Activated naive CD8-positive, alpha-beta T cell (primary cell): ENCODE measurements at regions not wholly inside any gene's neighbourhood (a gene's known extent, or its start where the extent isn't known, plus 50 kb on each side); places are given as distances from the start of the nearest gene placed in this dataset.

Experiments
- H3K27ac Mint-ChIP-seq: one replicate; pipeline ENCODE4 v1.8.0; 2021; ENCODE audit warnings: mixed read lengths
- H3K27me3 Mint-ChIP-seq: one replicate; pipeline ENCODE4 v1.8.0; 2021; ENCODE audit warnings: mixed read lengths
- H3K36me3 Mint-ChIP-seq: one replicate; pipeline ENCODE4 v1.8.0; 2021; ENCODE audit warnings: mixed read lengths
- H3K4me1 Mint-ChIP-seq: one replicate; pipeline ENCODE4 v1.8.0; 2021; ENCODE audit warnings: low read depth, mixed read lengths
- H3K4me3 Mint-ChIP-seq: one replicate; pipeline ENCODE4 v1.8.0; 2021; ENCODE audit warnings: mild to moderate bottlenecking, mixed read lengths
- H3K9me3 Mint-ChIP-seq: one replicate; pipeline ENCODE4 v1.8.0; 2021; ENCODE audit warnings: low read depth, mixed read lengths

DNA sequence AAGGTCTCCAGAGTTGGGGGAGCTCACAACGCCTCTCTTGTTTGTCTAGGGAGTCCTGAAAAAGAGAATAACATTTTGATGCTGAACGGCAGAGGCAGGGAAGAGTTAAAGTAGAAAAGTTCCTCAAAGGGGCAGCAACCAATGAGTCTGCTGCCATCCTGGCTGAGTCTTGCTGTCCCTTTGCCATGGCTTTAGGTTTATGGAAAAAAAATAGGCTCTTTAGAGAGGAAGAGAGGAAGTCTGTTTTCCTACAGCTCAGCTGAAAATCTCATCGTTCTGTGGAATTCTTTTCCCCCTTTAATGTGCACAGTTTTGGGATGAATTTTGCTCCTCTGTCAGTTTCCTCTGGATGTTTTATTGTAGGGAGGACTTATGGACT is 314.8 kb upstream of the TBX3 start:
- Mint-ChIP-seq H3K4me3 (no peak overlapping the region), H3K9me3 (peaks cover 10% of the 10 kb centered on the region), H3K4me1 (no peaks in the 10 kb centered on the region), H3K27ac (no peak overlapping the region), H3K36me3 (no peaks in the 10 kb centered on the region), H3K27me3 (peaks cover 2% of the 10 kb centered on the region)

DNA sequence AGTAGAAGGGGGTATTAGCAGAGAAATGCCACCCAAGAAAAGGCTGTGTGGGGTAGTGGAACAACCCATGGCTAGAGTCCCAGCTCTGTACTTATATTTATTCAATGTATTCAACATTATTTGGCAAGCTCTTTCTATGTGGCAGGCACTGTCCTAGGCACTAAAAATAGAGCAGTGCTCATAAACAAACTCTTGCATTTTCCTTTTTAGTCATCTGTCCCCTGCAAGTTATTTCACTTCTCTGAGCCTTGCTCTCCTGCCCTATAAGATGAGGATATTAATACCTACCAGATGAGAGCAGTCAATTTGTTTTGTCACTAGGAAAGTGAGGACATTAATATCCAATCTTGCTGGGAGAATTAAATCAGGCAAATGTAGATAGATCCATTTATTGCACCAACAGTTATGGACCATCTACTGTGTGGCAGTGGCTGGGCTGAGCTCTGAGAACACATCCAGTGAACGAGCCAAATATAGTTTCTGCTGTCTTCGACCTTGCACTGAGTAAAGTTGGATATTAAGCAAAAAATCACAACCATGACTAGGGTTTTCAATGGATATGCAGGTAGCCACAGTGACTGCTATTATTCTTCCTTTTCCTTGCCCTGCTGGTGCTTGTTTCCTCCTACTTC is 314.3 kb upstream of the TBX3 start:
- H3K36me3 Mint-ChIP-seq: no peaks in the 10 kb centered on the region
- H3K4me1 Mint-ChIP-seq: no peaks in the 10 kb centered on the region
- peaks cover 10% of the 10 kb centered on the region for H3K9me3 Mint-ChIP-seq
- H3K27ac Mint-ChIP-seq: no peak overlapping the region
- no peak overlapping the region for H3K4me3 Mint-ChIP-seq
- peaks cover 2% of the 10 kb centered on the region for H3K27me3 Mint-ChIP-seq

DNA sequence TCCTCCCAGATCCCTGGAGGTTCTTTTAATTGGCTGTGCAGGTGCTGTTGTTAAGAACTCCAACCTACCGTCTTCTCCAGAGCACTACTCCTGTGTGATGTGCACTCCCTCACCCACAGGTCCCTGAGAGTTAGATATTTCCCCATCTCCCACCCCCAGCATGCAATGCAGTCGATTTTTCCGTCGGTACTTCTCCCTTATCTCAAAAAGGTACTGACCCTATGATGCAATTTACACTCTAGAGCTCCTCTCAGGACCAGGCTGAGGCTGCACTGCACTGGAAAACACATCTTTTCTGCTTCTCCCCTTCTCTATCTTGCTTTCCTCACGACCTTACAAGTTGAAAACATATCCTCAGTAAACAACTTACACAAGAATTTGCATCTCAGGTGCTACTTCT is 312.4 kb upstream of the TBX3 start:
- H3K4me3 Mint-ChIP-seq: no peak overlapping the region
- no peaks in the 10 kb centered on the region for H3K4me1 Mint-ChIP-seq
- H3K27ac Mint-ChIP-seq: no peak overlapping the region
- no peaks in the 10 kb centered on the region for H3K36me3 Mint-ChIP-seq
- no peaks in the 10 kb centered on the region for H3K27me3 Mint-ChIP-seq
- H3K9me3 Mint-ChIP-seq: peaks cover 10% of the 10 kb centered on the region

DNA sequence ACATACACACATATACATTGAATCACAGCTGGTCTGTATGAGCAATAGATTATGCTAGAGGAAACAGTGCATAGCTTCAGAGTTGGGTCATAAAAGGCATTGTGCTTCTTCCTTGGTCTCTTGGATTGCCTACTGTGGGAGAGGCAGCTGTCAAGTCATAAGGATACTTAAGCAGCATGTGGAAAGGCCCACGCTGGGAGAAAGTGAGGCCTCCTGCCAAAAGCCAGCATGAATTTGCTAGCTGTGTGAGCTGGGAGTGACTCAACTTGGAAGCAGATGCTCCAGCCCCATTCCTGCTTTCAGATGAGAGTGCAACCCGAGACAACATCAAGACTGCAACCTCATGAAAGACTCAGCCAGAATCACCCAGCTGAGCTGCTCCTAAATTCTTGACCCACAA is 311.9 kb upstream of the TBX3 start:
- H3K9me3 Mint-ChIP-seq: peaks cover 10% of the 10 kb centered on the region
- no peak overlapping the region for H3K27ac Mint-ChIP-seq
- no peaks in the 10 kb centered on the region for H3K36me3 Mint-ChIP-seq
- no peak overlapping the region for H3K4me3 Mint-ChIP-seq
- no peaks in the 10 kb centered on the region for H3K4me1 Mint-ChIP-seq
- no peaks in the 10 kb centered on the region for H3K27me3 Mint-ChIP-seq

DNA sequence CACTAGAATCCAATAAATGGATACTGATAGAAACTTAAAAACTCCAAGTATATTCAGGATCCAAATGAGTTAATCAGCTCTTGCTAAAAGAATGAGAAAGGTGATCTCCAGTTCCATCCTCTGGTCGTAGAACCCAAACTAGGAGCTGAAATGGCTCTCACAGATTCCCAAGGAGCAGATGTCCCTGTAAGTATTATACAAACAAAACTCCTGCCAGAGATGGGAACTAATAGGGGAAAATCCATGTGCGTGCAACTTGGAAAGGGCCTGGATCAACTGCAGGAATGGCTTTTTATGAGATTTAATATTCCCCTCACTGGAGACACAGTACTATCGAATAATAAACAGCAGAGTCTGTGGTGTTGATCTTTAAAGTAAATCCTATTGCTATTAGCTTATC is 309.2 kb upstream of the TBX3 start:
- Mint-ChIP-seq H3K9me3 (peaks cover 6% of the 10 kb centered on the region), H3K27me3 (no peaks in the 10 kb centered on the region), H3K4me1 (no peaks in the 10 kb centered on the region), H3K36me3 (no peaks in the 10 kb centered on the region), H3K27ac (no peak overlapping the region), H3K4me3 (no peak overlapping the region)

DNA sequence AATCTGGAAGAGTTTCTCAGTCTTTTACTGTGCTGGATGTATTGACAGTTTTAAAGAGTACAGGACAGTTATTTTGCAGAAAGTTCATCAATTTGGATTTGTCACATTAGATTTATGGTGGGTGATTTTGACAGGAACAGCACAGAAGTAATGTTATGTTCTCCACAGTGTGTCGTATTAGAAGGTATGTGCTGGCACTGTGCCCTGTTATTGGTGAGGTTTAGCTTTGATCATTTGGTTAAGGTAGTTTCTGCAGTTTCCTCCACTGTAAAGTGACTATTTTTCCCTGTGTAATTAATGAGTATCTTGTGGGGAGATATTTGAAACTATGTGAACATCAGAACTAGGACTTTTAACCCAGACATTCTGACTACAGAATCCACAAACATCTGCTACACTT is 308.5 kb upstream of the TBX3 start:
- no peaks in the 10 kb centered on the region for H3K27me3 Mint-ChIP-seq
- no peaks in the 10 kb centered on the region for H3K4me1 Mint-ChIP-seq
- no peak overlapping the region for H3K27ac Mint-ChIP-seq
- H3K4me3 Mint-ChIP-seq: no peak overlapping the region
- H3K36me3 Mint-ChIP-seq: no peaks in the 10 kb centered on the region
- peaks cover 6% of the 10 kb centered on the region for H3K9me3 Mint-ChIP-seq

DNA sequence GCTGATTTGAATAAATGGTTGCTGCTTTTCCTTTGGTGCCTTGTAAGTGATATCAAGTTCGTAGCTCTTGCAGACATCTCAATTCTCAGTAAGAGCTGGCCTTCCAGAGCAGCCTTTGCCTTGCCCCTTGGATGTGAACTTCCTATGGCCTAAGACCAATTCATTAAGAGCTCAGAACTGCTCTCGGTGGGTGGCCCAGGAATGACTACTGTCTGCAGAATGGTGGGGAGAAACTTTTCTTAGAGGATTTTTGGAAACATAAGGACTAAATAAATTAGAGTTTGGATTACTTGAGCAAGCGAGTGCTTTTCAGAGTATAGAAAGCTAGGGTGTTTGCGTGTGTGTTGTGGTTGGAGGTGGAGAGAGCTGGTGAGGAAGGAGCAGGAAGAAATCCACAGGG is 306.4 kb upstream of the TBX3 start:
- H3K9me3 Mint-ChIP-seq: peaks cover 6% of the 10 kb centered on the region
- H3K27me3 Mint-ChIP-seq: no peaks in the 10 kb centered on the region
- H3K4me3 Mint-ChIP-seq: no peak overlapping the region
- no peak overlapping the region for H3K27ac Mint-ChIP-seq
- H3K36me3 Mint-ChIP-seq: no peaks in the 10 kb centered on the region
- H3K4me1 Mint-ChIP-seq: no peaks in the 10 kb centered on the region

DNA sequence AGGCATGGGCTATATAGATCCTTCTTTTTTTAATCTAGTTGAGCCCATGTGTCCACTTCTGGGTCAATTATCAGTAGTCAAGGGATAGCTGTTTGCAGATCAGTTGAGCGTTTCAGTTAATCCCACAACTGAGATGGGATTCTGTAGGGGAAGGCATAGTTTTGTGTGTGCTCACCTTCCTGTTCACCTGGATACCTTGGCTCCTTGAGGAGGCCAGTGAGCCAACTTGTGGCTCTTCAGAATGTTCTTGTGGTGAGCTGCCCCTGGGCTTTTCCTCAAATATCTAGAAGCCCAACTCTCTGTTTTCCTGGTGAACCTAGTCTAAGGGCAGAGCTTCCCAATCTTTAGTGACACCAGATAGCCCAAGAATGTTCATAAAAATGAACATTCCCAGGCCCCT is 302.9 kb upstream of the TBX3 start:
- Mint-ChIP-seq H3K9me3 (peaks cover 3% of the 10 kb centered on the region), H3K27me3 (no peaks in the 10 kb centered on the region), H3K4me3 (no peak overlapping the region), H3K4me1 (no peaks in the 10 kb centered on the region), H3K27ac (no peak overlapping the region), H3K36me3 (no peaks in the 10 kb centered on the region)

DNA sequence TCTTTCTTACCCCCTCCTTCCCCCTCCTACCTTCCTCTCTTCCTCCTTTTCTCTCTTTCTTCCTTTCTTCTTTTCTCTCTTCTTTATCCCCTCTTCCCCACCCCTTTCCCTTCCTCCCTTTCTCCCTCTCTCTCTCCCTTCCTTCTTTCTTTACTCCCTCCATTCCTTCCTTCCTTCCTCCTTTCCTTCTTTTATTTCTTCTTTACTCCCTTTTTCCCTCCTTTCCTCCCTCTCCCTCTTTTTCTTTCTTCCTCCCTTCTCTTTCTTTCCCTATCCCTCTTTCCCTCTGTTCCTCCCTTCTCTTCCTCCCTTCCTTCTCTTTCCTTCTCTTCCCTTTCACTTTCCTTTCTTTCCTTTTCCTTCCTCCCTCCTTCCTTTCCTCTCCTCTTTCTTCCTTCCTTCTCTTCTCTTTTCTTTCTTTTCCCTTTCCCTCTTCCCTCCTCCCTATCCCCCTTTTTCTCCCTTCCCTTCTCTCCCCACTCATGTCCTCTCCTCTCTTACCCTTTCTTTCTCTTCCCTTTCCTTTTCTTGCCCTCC is 302.3 kb upstream of the TBX3 start:
- H3K36me3 Mint-ChIP-seq: no peaks in the 10 kb centered on the region
- no peaks in the 10 kb centered on the region for H3K4me1 Mint-ChIP-seq
- H3K27me3 Mint-ChIP-seq: no peaks in the 10 kb centered on the region
- peaks cover 4% of the 10 kb centered on the region for H3K9me3 Mint-ChIP-seq
- H3K4me3 Mint-ChIP-seq: no peak overlapping the region
- H3K27ac Mint-ChIP-seq: no peak overlapping the region

DNA sequence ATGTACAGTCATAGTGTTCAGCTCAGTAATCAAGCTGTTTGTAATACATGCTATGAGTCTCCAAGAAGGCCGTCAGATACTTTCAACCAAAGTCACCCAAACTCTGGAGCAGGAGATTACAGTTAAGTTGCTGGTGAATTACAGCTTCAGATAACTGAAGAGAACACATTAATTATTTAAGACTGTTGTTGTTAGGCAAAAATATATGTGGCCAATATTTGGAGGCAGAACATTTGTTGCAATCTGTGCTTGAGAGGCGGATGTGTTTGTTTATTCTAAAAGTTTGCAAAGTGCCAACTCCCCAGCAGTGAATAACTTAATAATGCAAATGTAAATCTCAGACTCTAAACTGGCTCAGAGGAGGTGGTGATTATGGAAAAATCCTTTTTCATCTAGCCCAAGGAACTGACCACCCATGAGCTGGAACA is 300.7 kb upstream of the TBX3 start:
- Mint-ChIP-seq H3K36me3 (no peaks in the 10 kb centered on the region), H3K4me1 (no peaks in the 10 kb centered on the region), H3K27ac (no peak overlapping the region), H3K27me3 (peaks cover 3% of the 10 kb centered on the region), H3K9me3 (peaks cover 7% of the 10 kb centered on the region), H3K4me3 (no peak overlapping the region)

DNA sequence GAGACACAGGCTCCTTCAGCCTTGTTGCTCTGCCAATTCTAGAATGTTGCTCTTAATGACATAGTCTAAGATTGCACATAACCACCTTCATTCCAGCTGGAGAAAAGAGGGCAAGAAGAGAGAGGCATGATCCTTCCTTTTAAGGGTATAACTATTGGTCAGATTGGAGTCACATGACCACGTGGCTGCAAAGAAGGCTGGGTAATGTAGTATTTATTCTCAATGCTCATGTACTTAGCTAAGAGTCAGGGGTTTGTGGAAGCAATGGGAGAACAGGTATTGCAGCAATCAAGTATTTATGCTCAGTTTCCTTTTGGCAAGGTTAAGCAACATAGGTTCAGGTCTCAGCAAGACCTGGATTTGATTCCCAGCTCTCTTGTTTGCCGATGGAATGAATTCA is 298.8 kb upstream of the TBX3 start:
- H3K4me3 Mint-ChIP-seq: no peak overlapping the region
- H3K4me1 Mint-ChIP-seq: no peaks in the 10 kb centered on the region
- H3K27me3 Mint-ChIP-seq: peaks cover 3% of the 10 kb centered on the region
- H3K27ac Mint-ChIP-seq: no peak overlapping the region
- peaks cover 7% of the 10 kb centered on the region for H3K9me3 Mint-ChIP-seq
- H3K36me3 Mint-ChIP-seq: no peaks in the 10 kb centered on the region

DNA sequence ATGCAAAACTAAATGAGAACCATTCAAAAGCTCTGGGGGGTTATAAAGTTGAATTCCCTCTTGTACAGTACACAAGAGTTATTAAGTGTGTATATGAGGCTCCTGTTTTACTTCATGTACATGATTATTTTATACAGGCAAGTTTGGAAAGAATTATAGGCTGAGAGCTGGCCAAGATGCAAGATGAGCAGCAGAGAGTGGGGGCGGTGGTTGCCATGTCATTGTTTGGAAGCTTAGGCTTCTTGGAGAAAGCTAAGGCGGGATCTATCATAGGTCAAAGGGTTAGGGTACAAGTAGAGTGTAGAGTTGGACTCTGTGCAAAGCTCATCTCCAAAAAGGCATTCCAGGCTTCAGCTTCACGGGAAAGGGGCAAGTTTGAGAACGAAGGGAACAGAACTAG is 297.1 kb upstream of the TBX3 start:
- Mint-ChIP-seq H3K27me3 (peaks cover 3% of the 10 kb centered on the region), H3K36me3 (no peaks in the 10 kb centered on the region), H3K4me3 (no peak overlapping the region), H3K4me1 (no peaks in the 10 kb centered on the region), H3K27ac (no peak overlapping the region), H3K9me3 (peaks cover 7% of the 10 kb centered on the region)

DNA sequence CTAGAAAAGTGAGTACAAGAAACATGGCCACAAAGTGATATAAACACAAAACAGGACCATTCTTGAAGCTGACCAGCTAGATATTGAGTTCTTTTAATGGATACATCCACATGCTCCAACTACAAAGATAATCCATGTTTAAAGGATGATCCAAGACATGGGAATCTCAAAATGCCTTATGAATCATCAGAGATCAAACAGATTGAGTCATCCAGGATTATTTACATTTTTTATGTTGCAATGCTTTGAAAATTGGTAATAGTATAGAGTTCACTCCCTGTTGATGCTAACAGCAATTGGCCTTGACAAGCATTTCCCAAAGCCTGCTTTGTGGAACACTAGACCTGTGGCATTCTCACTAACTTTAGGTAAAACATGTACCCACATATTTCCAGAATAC is 293.0 kb upstream of the TBX3 start:
- Mint-ChIP-seq H3K27me3 (peaks cover 5% of the 10 kb centered on the region), H3K4me1 (no peaks in the 10 kb centered on the region), H3K36me3 (no peaks in the 10 kb centered on the region), H3K4me3 (no peak overlapping the region), H3K9me3 (peaks cover 7% of the 10 kb centered on the region), H3K27ac (no peak overlapping the region)

DNA sequence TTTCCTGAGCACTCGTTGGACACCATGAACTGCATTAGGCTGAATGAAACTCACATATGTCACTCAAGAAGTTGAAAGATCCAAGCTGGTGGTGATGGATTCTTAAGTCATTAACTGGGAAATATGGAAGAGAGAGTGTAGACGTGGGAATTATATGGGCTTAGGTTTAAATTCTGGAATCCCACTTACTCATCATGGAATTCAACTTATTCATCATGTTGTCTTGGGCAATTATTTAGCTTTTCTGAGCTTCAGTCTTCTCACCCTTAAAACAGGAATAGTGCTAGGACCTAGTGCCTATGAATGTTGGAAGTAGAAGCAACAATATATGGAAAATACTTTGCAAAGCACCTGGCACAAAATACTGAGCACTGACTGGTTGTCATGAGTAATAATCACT is 292.4 kb upstream of the TBX3 start:
- Mint-ChIP-seq H3K36me3 (no peaks in the 10 kb centered on the region), H3K4me3 (no peak overlapping the region), H3K9me3 (peaks cover 7% of the 10 kb centered on the region), H3K4me1 (no peaks in the 10 kb centered on the region), H3K27ac (no peak overlapping the region), H3K27me3 (peaks cover 5% of the 10 kb centered on the region)

DNA sequence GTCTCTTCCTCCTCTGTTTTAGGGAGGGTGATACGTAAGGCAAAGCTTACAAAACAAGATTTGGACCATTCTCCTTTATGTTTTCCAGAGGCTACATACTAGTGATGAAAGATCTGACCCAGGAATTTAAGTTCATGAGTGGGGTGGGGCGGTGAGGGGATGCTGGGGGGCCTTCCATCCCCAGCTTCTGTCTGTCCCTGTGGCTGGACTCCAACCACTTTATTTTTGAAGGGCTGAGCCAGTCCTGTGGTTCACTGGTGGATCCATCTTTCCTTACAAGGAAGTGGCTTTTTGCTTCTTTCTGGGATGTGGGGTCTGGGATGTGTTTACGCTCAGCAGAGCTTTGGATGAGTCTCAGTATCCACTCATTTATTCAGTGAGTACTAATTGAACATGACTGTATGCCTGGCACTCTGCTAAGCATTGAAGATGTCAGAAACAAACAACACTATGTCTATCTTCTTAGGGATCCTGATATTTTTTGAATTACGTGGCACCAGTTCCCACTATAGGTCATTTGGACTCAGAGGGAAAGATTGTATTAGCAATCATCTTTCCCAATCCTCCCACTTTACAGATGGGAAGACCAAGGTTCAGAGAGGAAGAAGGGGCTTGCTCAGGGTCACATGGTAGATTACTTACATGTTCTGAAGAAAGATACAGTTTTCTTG is 291.8 kb upstream of the TBX3 start:
- H3K36me3 Mint-ChIP-seq: no peaks in the 10 kb centered on the region
- H3K4me1 Mint-ChIP-seq: no peaks in the 10 kb centered on the region
- H3K4me3 Mint-ChIP-seq: no peak overlapping the region
- peaks cover 3% of the 10 kb centered on the region for H3K27me3 Mint-ChIP-seq
- H3K27ac Mint-ChIP-seq: no peak overlapping the region
- peaks cover 6% of the 10 kb centered on the region for H3K9me3 Mint-ChIP-seq
